Loucy (cell line): ENCODE measurements at regions not wholly inside any gene's neighbourhood (a gene's known extent, or its start where the extent isn't known, plus 50 kb on each side); places are given as distances from the start of the nearest gene placed in this dataset.

Source experiments
- H2AFZ ChIP-seq: fragments of 200-600 bp; sonication (generic); 2 replicates; pipeline ENCODE4 v1.6.0; 2016; ENCODE audit warnings: antibody characterized with exemption, mild to moderate bottlenecking, low read length, moderate library complexity
- H3F3A ChIP-seq: fragments of 200-600 bp; 2 replicates; pipeline ENCODE4 v1.6.0; 2016; ENCODE audit warnings: antibody characterized with exemption, low read depth, mild to moderate bottlenecking
- H3K27me3 ChIP-seq: fragments of 200-600 bp; sonication (generic); 2 replicates; pipeline ENCODE4 v1.6.1; 2014; ENCODE audit warnings: low read length, mild to moderate bottlenecking; ENCODE audit not compliant: insufficient read depth, poor library complexity, severe bottlenecking
- H3K36me3 ChIP-seq: fragments of 200-600 bp; sonication (generic); 2 replicates; pipeline ENCODE4 v1.6.1; 2016; ENCODE audit warnings: low read length; ENCODE audit not compliant: insufficient read depth
- H3K4me1 ChIP-seq: fragments of 200-600 bp; sonication (generic); 2 replicates; pipeline ENCODE4 v1.5.1; 2014; ENCODE audit warnings: low read length, mild to moderate bottlenecking; ENCODE audit not compliant: insufficient read depth, poor library complexity, severe bottlenecking
- H3K4me2 ChIP-seq: fragments of 200-600 bp; sonication (generic); 2 replicates; pipeline ENCODE4 v1.6.0; 2014; ENCODE audit warnings: antibody characterized with exemption, low read length, low read depth, mild to moderate bottlenecking; ENCODE audit not compliant: poor library complexity, severe bottlenecking
- H3K4me3 ChIP-seq: fragments of 200-600 bp; sonication (generic); 2 replicates; pipeline ENCODE4 v1.5.1; 2014; ENCODE audit warnings: low read length, mild to moderate bottlenecking, mixed read lengths; ENCODE audit not compliant: poor library complexity, severe bottlenecking
- H3K79me2 ChIP-seq: fragments of 200-600 bp; sonication (generic); 2 replicates; pipeline ENCODE4 v1.6.1; 2014; ENCODE audit warnings: low read length; ENCODE audit not compliant: insufficient read depth
- H3K9ac ChIP-seq: fragments of 200-600 bp; sonication (generic); 2 replicates; pipeline ENCODE4 v1.6.0; 2014; ENCODE audit warnings: mild to moderate bottlenecking, low read depth, low read length, moderate library complexity; ENCODE audit not compliant: poor library complexity, severe bottlenecking
- H3K9me2 ChIP-seq: fragments of 200-600 bp; sonication (generic); replicated peaks from 2 replicates; pipeline ENCODE4 v1.6.1; 2016; ENCODE audit warnings: low read depth, low read length, mixed read lengths
- H3K9me3 ChIP-seq: fragments of 200-600 bp; sonication (generic); 2 replicates; pipeline ENCODE4 v1.6.1; 2014; ENCODE audit warnings: mild to moderate bottlenecking, antibody characterized with exemption, low read length, low read depth; ENCODE audit not compliant: insufficient read depth
- H4K20me1 ChIP-seq: fragments of 200-600 bp; sonication (generic); 2 replicates; pipeline ENCODE4 v1.6.0; 2014; ENCODE audit warnings: antibody characterized with exemption, low read length, mild to moderate bottlenecking; ENCODE audit not compliant: insufficient read depth, poor library complexity, severe bottlenecking
- CTCF ChIP-seq: fragments of 200-600 bp; sonication (generic); conservative IDR thresholded peaks from 2 replicates; pipeline ENCODE4 v1.5.1; 2014; ENCODE audit warnings: mild to moderate bottlenecking, antibody characterized with exemption, low read length
- EZH2phosphoT487 ChIP-seq: fragments of 200-600 bp; IDR thresholded peaks from 2 replicates; pipeline ENCODE4 v1.6.1; 2018; ENCODE audit warnings: antibody characterized with exemption, mild to moderate bottlenecking, moderate library complexity, borderline replicate concordance

DNA sequence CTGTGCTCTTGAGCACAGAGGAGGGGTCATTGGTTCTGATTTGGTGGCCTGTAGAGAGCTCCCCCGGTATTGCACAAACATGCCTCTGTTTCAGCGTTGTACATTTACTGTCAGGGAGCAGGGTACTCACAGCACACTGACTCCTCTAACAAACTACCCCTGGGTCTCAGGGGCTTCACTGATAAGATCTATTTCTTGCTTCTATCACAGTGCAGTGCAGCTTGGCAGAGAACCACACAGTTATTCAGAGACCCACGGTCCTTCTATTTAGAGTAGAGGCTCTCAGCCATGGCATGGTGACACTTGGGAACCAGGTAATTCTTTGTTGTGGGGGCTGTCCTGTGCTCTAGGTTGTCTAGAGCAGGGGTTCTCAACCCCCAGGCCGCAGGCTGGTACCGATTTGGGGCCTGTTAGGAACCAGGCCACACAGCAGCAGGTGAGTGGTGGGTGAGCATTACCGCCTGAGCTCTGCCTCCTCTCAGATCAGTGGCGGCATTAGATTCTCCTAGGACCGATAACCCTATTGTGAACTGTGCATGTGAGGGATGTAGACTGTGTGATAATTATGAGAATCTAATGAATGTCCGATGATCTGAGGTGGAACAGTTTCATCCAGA is 133.4 kb upstream of the MYCN start:
- TF ChIP-seq CTCF: no peak
- no peak for TF ChIP-seq EZH2phosphoT487
- Histone ChIP-seq H3K4me3 (no peak overlapping the region), H3K27me3 (no peaks in the 10 kb centered on the region), H3K4me1 (no peaks in the 10 kb centered on the region), H3K9me2 (no peaks in the 10 kb centered on the region), H3F3A (no peaks in the 10 kb centered on the region), H3K9ac (no peak overlapping the region), H4K20me1 (no peaks in the 10 kb centered on the region), H2AFZ (no peak overlapping the region), H3K79me2 (no peaks in the 10 kb centered on the region), H3K4me2 (no peak overlapping the region), H3K9me3 (no peaks in the 10 kb centered on the region), H3K36me3 (no peaks in the 10 kb centered on the region)

- Histone ChIP-seq H3K9ac (no peak overlapping the region), H2AFZ (no peak overlapping the region), H3K4me1 (no peaks in the 10 kb centered on the region), H3K79me2 (no peaks in the 10 kb centered on the region), H3F3A (no peaks in the 10 kb centered on the region), H3K27me3 (no peaks in the 10 kb centered on the region), H3K36me3 (no peaks in the 10 kb centered on the region), H3K4me2 (no peak overlapping the region), H3K9me3 (no peaks in the 10 kb centered on the region), H3K9me2 (no peaks in the 10 kb centered on the region), H4K20me1 (no peaks in the 10 kb centered on the region), H3K4me3 (no peak overlapping the region)
- TF ChIP-seq EZH2phosphoT487 (no peak), CTCF (no peak)
Observed at GRCh38 chr2:15807418-15808203, 132.7 kb upstream of the MYCN start.

- Histone ChIP-seq H3F3A (no peaks in the 10 kb centered on the region), H3K4me1 (no peaks in the 10 kb centered on the region), H3K4me3 (no peak overlapping the region), H3K9me3 (no peaks in the 10 kb centered on the region), H2AFZ (no peak overlapping the region), H3K79me2 (no peaks in the 10 kb centered on the region), H3K9ac (no peak overlapping the region), H3K36me3 (no peaks in the 10 kb centered on the region), H3K4me2 (no peak overlapping the region), H3K27me3 (no peaks in the 10 kb centered on the region), H3K9me2 (no peaks in the 10 kb centered on the region), H4K20me1 (no peaks in the 10 kb centered on the region)
- TF ChIP-seq EZH2phosphoT487: no peak
- no peak for TF ChIP-seq CTCF
Observed at GRCh38 chr2:15808204-15808910, 132.0 kb upstream of the MYCN start.
